OCI-LY7 (cell line): ENCODE measurements at regions not wholly inside any gene's neighbourhood (a gene's known extent, or its start where the extent isn't known, plus 50 kb on each side); places are given as distances from the start of the nearest gene placed in this dataset.

Experiments
- BruUV-seq: library from RNA; stranded (reverse); fragments of 400-500 nt; replicated peaks from 2 replicates; lab custom pipeline; 2021; lab: Mats Ljungman, UMichigan
- CTCF ChIA-PET: fragments of 300-600 bp; sonication (Branson Sonifier 250); formaldehyde crosslinking; loops from one replicate; lab custom pipeline; 2022; ENCODE audit warnings: antibody characterized with exemption; ENCODE audit not compliant: unreplicated experiment; lab: Charles Lee
- POLR2A ChIA-PET: fragments of 300-600 bp; sonication (Branson Sonifier 250); formaldehyde crosslinking; loops from one replicate; lab custom pipeline; 2022; ENCODE audit warnings: antibody characterized with exemption; lab: Charles Lee
- DNase-seq: peaks from one replicate; pipeline ENCODE4 v3.0.0-alpha.2; 2015; ENCODE audit warnings: low spot score
- H2AFZ ChIP-seq: fragments of 200-600 bp; sonication (generic), shearing (Covaris generic); 2 replicates; pipeline ENCODE4 v1.6.1; 2014; ENCODE audit warnings: mild to moderate bottlenecking, antibody characterized with exemption, low read length, moderate library complexity
- H3K27ac ChIP-seq: fragments of 200-600 bp; sonication (generic); 2 replicates; pipeline ENCODE4 v1.5.1; 2014; ENCODE audit warnings: mixed run types, low read depth, mild to moderate bottlenecking, moderate library complexity, low read length, inconsistent platforms; ENCODE audit not compliant: poor library complexity, severe bottlenecking
- H3K36me3 ChIP-seq: fragments of 200-600 bp; sonication (generic); 2 replicates; pipeline ENCODE4 v1.6.1; 2014; ENCODE audit warnings: mild to moderate bottlenecking, antibody characterized with exemption, low read length, moderate library complexity, mixed read lengths; ENCODE audit not compliant: insufficient read depth
- H3K4me1 ChIP-seq: fragments of 200-600 bp; sonication (generic); 2 replicates; pipeline ENCODE4 v1.5.1; 2014; ENCODE audit warnings: mild to moderate bottlenecking, low read length; ENCODE audit not compliant: insufficient read depth, poor library complexity, severe bottlenecking
- H3K4me2 ChIP-seq: fragments of 200-600 bp; sonication (generic); 2 replicates; pipeline ENCODE4 v1.6.1; 2014; ENCODE audit warnings: mild to moderate bottlenecking, low read length
- H3K4me3 ChIP-seq: fragments of 200-600 bp; sonication (generic); 2 replicates; pipeline ENCODE4 v1.5.1; 2014; ENCODE audit warnings: mild to moderate bottlenecking, low read depth, low read length; ENCODE audit not compliant: poor library complexity, severe bottlenecking
- H3K79me2 ChIP-seq: fragments of 200-600 bp; sonication (generic); 2 replicates; pipeline ENCODE4 v1.6.1; 2016; ENCODE audit warnings: low read depth, mild to moderate bottlenecking, low read length, moderate library complexity, mixed read lengths; ENCODE audit not compliant: insufficient read depth
- H3K9me2 ChIP-seq: fragments of 200-600 bp; sonication (generic); 2 replicates; pipeline ENCODE4 v1.6.1; 2016; ENCODE audit warnings: mild to moderate bottlenecking, low read length, mixed read lengths; ENCODE audit not compliant: insufficient read depth
- H3K9me3 ChIP-seq: fragments of 200-600 bp; sonication (generic); 2 replicates; pipeline ENCODE4 v1.6.1; 2014; ENCODE audit warnings: mild to moderate bottlenecking, mixed run types, low read length, mixed read lengths
- H4K20me1 ChIP-seq: fragments of 200-600 bp; sonication (generic); 2 replicates; pipeline ENCODE4 v1.6.1; 2014; ENCODE audit warnings: mild to moderate bottlenecking, antibody characterized with exemption, low read length, moderate library complexity, mixed read lengths; ENCODE audit not compliant: insufficient read depth
- CTCF ChIP-seq: fragments of 200-600 bp; sonication (generic); conservative IDR thresholded peaks from 2 replicates; pipeline ENCODE4 v1.5.1; 2014; ENCODE audit warnings: mild to moderate bottlenecking, antibody characterized with exemption, low read length, moderate library complexity, mixed read lengths
- EZH2phosphoT487 ChIP-seq: fragments of 200-600 bp; sonication (generic); IDR thresholded peaks from 2 replicates; pipeline ENCODE4 v1.6.1; 2018; ENCODE audit warnings: low read depth, borderline replicate concordance, mild to moderate bottlenecking, mixed run types, antibody characterized with exemption, low read length, moderate library complexity, mixed read lengths
- intact Hi-C: fragments of 100-400 bp; cut with micrococcal nuclease; formaldehyde crosslinking; loops from one replicate; pipeline ENCODE4 v1.10.0; 2022; ENCODE audit not compliant: unreplicated experiment

DNA sequence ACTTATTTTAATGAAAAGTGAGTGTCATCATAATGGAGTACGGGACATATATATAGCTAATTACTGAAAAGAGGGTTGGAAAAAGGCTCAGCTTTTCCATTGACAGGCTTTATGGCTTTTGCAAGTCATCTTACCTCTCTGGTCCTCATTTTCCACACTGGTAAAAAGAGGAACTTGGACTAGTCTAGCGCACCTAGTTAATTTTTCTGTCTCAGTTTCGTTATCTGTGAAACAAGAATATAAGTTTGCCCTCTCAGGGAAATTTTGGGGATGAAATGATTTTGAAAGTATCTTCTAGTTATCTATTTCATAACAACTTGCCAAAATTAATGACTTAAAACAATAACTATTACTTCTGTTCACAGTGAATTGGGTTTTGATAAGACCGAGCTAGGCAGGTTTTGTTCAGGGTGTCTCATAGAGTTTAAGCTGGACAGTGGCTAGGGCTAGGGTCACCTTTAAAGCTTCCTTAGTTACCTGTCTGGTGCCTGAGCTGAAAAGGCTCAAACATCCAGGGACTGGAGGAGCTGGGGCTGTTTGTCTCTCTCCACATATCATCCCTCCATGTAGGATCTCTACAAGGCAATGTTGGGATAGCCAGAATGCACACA lies 91.7 kb downstream of the TYW3 start:
- no peak overlapping the region for H3K4me2 ChIP-seq
- no peaks in the 10 kb centered on the region for H3K79me2 ChIP-seq
- H3K9me3 ChIP-seq: no peaks in the 10 kb centered on the region
- H3K4me1 ChIP-seq: no peaks in the 10 kb centered on the region
- no peaks in the 10 kb centered on the region for H3K9me2 ChIP-seq
- no TSS peak for BruUV-seq
- H4K20me1 ChIP-seq: no peaks in the 10 kb centered on the region
- TF ChIP-seq EZH2phosphoT487: no peak
- no peak for TF ChIP-seq CTCF
- intact Hi-C loops: no loop called here
- H2AFZ ChIP-seq: no peak overlapping the region
- no peak for DNase-seq
- H3K36me3 ChIP-seq: no peaks in the 10 kb centered on the region
- ChIA-PET CTCF (no interaction called here), POLR2A (no interaction called here)
- H3K4me3 ChIP-seq: no peak overlapping the region
- no peak overlapping the region for H3K27ac ChIP-seq

- Histone ChIP-seq H3K4me3 (no peak overlapping the region), H3K4me2 (no peak overlapping the region), H3K79me2 (no peaks in the 10 kb centered on the region), H3K36me3 (no peaks in the 10 kb centered on the region), H4K20me1 (no peaks in the 10 kb centered on the region), H3K4me1 (no peaks in the 10 kb centered on the region), H3K9me3 (no peaks in the 10 kb centered on the region), H3K27ac (no peak overlapping the region), H2AFZ (no peak overlapping the region), H3K9me2 (no peaks in the 10 kb centered on the region)
- ChIA-PET CTCF (no interaction called here), POLR2A (no interaction called here)
- no peak for DNase-seq
- TF ChIP-seq CTCF (no peak), EZH2phosphoT487 (no peak)
- intact Hi-C loops: no loop called here
- BruUV-seq: no TSS peak
Measured at GRCh38 chr1:74830766-74831165, 97.8 kb downstream of the TYW3 start.

DNA sequence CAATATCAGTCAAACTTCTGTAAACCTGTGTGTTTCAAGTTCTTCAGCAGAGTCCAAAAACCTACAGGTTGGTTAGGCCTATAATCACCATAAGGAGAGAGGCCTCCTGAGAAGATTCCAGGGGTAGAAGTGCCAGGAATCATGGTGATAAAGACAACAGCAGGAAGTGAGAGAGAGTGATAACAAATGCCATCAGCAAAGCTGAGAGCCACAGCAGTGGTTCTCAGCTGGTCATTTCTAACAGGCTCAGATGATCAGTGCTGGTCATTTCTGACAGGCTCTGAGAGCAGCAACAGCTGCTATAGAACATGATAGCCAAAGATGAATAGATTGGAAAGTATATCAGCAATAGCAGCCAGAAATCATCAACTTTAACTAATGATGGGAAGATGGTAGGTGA lies 101.3 kb downstream of the TYW3 start:
- intact Hi-C loops: no loop called here
- POLR2A ChIA-PET: no interaction called here
- Histone ChIP-seq H3K4me3 (no peak overlapping the region), H4K20me1 (no peaks in the 10 kb centered on the region), H3K79me2 (no peaks in the 10 kb centered on the region), H3K9me2 (no peaks in the 10 kb centered on the region), H3K36me3 (no peaks in the 10 kb centered on the region), H3K9me3 (no peaks in the 10 kb centered on the region), H3K27ac (no peak overlapping the region), H3K4me2 (no peak overlapping the region), H3K4me1 (no peaks in the 10 kb centered on the region), H2AFZ (no peak overlapping the region)
- CTCF ChIA-PET: no interaction called here
- TF ChIP-seq EZH2phosphoT487: no peak
- no peak for TF ChIP-seq CTCF
- no TSS peak for BruUV-seq
- DNase-seq: no peak
